Upper lobe of right lung (tissue), 1 donor: ENCODE measurements at regions not wholly inside any gene's neighbourhood (a gene's known extent, or its start where the extent isn't known, plus 50 kb on each side); places are given as distances from the start of the nearest gene placed in this dataset.

Experiments
- ATAC-seq: fragments of 200-7000 bp; cut with Tn5 transposase; one replicate; pipeline ENCODE4 v1.9.1; 2020; ENCODE audit warnings: mild to moderate bottlenecking, moderate library complexity
- DNase-seq: peaks from one replicate; pipeline ENCODE4 v3.0.0-alpha.2; 2020
- H3K27ac ChIP-seq: fragments of 200-600 bp; one replicate; pipeline ENCODE4 v1.8.0; 2022
- H3K27me3 ChIP-seq: fragments of 200-600 bp; one replicate; pipeline ENCODE4 v1.8.0; 2022; ENCODE audit warnings: mild to moderate bottlenecking
- H3K36me3 ChIP-seq: fragments of 200-600 bp; one replicate; pipeline ENCODE4 v1.8.0; 2022
- H3K4me1 ChIP-seq: fragments of 200-600 bp; one replicate; pipeline ENCODE4 v1.8.0; 2022
- H3K4me3 ChIP-seq: fragments of 200-600 bp; one replicate; pipeline ENCODE4 v1.8.0; 2022; ENCODE audit warnings: mild to moderate bottlenecking
- H3K9me3 ChIP-seq: fragments of 200-600 bp; one replicate; pipeline ENCODE4 v1.8.0; 2022
- CTCF ChIP-seq: fragments of 200-600 bp; IDR thresholded peaks from one replicate; pipeline ENCODE4 v1.8.0; 2022; ENCODE audit warnings: antibody characterized with exemption
- intact Hi-C: fragments of 100-400 bp; cut with DNase I; formaldehyde crosslinking; loops from one replicate; pipeline ENCODE4 v1.11.0; 2022
- donor health status: DM: no; HTN: yes; CAD: no; lungs with severe emphysema.

GRCh38 chr4:130632731-130633604 lies 1537.0 kb downstream of the C4orf33 start:
- no peak overlapping the region for H3K4me3 ChIP-seq
- intact Hi-C loops: no loop called here
- no peaks in the 10 kb centered on the region for H3K4me1 ChIP-seq
- no peaks in the 10 kb centered on the region for H3K27me3 ChIP-seq
- DNase-seq (no peak), ATAC-seq (no peak)
- H3K9me3 ChIP-seq: no peaks in the 10 kb centered on the region
- no peaks in the 10 kb centered on the region for H3K36me3 ChIP-seq
- H3K27ac ChIP-seq: no peak overlapping the region
- no peak for TF ChIP-seq CTCF

DNA sequence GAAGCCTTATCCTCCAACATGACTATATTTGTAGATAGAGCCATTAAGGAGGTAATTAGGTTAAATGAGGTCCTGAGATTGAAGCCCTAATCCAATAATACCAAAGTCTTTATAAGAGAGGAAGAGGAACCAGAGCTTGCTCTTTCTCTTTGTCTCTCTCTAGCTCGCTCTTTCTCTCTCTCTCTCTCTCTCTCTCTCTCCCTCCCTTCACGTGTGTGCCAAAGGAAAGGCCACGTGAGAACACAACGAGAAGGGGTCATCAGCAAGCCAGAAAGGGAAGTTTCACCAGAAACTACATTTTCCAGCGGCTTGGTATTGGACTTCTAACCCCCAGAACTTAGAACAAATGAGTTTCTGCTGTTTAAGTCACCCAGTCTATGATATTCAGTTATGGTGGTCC lies 1540.5 kb downstream of the C4orf33 start:
- ATAC-seq: no peak
- no peaks in the 10 kb centered on the region for H3K4me1 ChIP-seq
- H3K4me3 ChIP-seq: no peak overlapping the region
- no peak for TF ChIP-seq CTCF
- no peaks in the 10 kb centered on the region for H3K36me3 ChIP-seq
- DNase-seq: no peak
- H3K27me3 ChIP-seq: no peaks in the 10 kb centered on the region
- intact Hi-C loops: no loop called here
- H3K27ac ChIP-seq: no peak overlapping the region
- H3K9me3 ChIP-seq: no peaks in the 10 kb centered on the region

DNA sequence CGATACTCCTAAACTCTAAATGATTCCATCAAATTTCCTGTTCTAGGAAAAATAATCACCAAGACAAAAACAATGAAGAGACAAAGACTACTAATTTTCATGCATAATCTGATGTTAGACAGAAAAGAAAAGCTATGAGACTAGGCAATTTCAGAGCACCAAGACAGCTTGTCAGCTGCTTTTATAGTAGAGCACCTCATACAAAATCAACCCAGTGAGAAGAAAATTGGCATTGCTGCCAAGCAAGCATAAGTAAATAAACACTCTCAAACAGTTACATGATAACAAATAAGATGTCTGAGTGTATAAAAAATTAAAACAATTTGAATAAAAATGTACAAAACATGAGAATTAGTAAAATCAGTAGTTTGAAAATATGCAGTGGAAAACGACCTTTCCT lies 1544.6 kb downstream of the C4orf33 start:
- intact Hi-C loops: no loop called here
- Histone ChIP-seq H3K4me1 (no peaks in the 10 kb centered on the region), H3K27me3 (no peaks in the 10 kb centered on the region), H3K27ac (no peak overlapping the region), H3K9me3 (no peaks in the 10 kb centered on the region), H3K36me3 (no peaks in the 10 kb centered on the region), H3K4me3 (no peak overlapping the region)
- TF ChIP-seq CTCF: no peak
- no peak for DNase-seq
- no peak for ATAC-seq

- H3K27ac ChIP-seq: no peak overlapping the region
- H3K4me1 ChIP-seq: no peaks in the 10 kb centered on the region
- DNase-seq (no peak), ATAC-seq (no peak)
- no peaks in the 10 kb centered on the region for H3K27me3 ChIP-seq
- intact Hi-C loops: no loop called here
- H3K36me3 ChIP-seq: no peaks in the 10 kb centered on the region
- TF ChIP-seq CTCF: no peak
- no peaks in the 10 kb centered on the region for H3K9me3 ChIP-seq
- no peak overlapping the region for H3K4me3 ChIP-seq
These were observed 1550.9 kb downstream of the C4orf33 start for GRCh38 chr4:130646886-130647285.

- DNase-seq: no peak
- TF ChIP-seq CTCF: no peak
- H3K27ac ChIP-seq: no peak overlapping the region
- H3K9me3 ChIP-seq: no peaks in the 10 kb centered on the region
- ATAC-seq: no peak
- H3K36me3 ChIP-seq: no peaks in the 10 kb centered on the region
- no peaks in the 10 kb centered on the region for H3K27me3 ChIP-seq
- no peak overlapping the region for H3K4me3 ChIP-seq
- intact Hi-C loops: no loop called here
- H3K4me1 ChIP-seq: no peaks in the 10 kb centered on the region
These were observed 1552.6 kb downstream of the C4orf33 start for GRCh38 chr4:130648570-130648969.
